ENCODE measurements at regions not wholly inside any gene's neighbourhood (a gene's known extent, or its start where the extent isn't known, plus 50 kb on each side); places are given as distances from the start of the nearest gene placed in this dataset.

GRCh38 chr4:163976588-163976987, 482.1 kb downstream of the TMA16 start:
- no peak for DNase-seq (ENCODE audit: low spot score in 2 of 2)
- Histone ChIP-seq H3K27me3 (no peaks in the 10 kb centered on the region), H3K4me1 (no peaks in the 10 kb centered on the region), H3K9me3 (no peaks in the 10 kb centered on the region), H3K36me3 (no peaks in the 10 kb centered on the region), H3K27ac (no peak overlapping the region), H3K4me3 (no peak overlapping the region)
- TF ChIP-seq, protein P1, sequence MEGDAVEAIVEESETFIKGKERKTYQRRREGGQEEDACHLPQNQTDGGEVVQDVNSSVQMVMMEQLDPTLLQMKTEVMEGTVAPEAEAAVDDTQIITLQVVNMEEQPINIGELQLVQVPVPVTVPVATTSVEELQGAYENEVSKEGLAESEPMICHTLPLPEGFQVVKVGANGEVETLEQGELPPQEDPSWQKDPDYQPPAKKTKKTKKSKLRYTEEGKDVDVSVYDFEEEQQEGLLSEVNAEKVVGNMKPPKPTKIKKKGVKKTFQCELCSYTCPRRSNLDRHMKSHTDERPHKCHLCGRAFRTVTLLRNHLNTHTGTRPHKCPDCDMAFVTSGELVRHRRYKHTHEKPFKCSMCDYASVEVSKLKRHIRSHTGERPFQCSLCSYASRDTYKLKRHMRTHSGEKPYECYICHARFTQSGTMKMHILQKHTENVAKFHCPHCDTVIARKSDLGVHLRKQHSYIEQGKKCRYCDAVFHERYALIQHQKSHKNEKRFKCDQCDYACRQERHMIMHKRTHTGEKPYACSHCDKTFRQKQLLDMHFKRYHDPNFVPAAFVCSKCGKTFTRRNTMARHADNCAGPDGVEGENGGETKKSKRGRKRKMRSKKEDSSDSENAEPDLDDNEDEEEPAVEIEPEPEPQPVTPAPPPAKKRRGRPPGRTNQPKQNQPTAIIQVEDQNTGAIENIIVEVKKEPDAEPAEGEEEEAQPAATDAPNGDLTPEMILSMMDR (IDR thresholded peaks at IDR 0.05): no peak
- TF ChIP-seq POLR2AphosphoS5 (IDR thresholded peaks at IDR 0.05) (no peak), POLR2A (IDR thresholded peaks at IDR 0.05) (no peak)
- intact Hi-C loops (cut with DNase I; ENCODE audit: low total_unique reads): loop anchor here (10.0 kb wide), 1 partner anchor 1728 kb away; no protein-coding TSS in a partner anchor

DNA sequence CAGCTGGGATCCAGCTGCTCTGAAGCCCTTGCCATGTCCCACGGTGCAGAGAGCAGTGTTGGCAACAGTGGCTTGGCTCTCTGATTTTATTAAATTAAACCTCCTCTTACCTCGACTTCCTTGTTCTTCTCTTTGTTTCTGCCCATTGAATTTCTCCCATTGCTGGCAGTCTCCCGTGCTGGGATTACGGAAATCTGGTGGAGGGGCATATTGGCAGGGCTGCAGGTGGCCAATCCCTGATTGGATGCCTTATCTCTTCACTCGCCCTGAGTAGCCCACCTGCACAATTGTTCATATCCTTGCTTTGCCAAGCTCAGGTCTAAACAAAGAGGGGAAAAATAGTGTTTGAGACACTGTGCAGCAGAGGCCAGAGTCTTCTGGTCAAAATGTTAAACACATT, 493.9 kb downstream of the TMA16 start:
- intact Hi-C loops (cut with DNase I; ENCODE audit: low total_unique reads): no loop called here
- no peaks in the 10 kb centered on the region for H3K36me3 ChIP-seq
- no peaks in the 10 kb centered on the region for H3K4me1 ChIP-seq
- no peaks in the 10 kb centered on the region for H3K9me3 ChIP-seq
- TF ChIP-seq, protein P1 (IDR thresholded peaks at IDR 0.05): no peak
- no peak overlapping the region for H3K27ac ChIP-seq
- DNase-seq (ENCODE audit: low spot score in 2 of 2): no peak
- no peak overlapping the region for H3K4me3 ChIP-seq
- no peaks in the 10 kb centered on the region for H3K27me3 ChIP-seq

DNA sequence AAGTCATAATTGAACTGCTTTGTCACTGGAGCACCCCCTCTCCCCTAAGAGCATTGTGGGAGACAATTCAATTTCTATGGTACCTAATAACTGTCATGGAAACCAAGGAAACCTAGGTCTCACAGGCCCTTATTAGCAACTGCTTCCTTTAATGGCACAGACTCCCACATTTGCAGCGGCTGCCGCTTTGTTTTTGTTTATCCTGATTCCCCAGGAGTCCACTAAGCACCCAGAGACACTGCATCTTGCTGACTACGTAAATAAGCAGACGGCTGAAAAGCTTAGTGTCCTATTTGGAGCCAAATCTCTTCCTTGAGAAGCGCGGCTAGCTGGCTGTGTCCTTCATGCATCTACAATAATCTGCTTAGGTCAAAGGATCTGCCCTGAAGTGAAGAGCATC, 494.4 kb downstream of the TMA16 start:
- Histone ChIP-seq H3K4me3 (no peak overlapping the region), H3K27ac (no peak overlapping the region), H3K27me3 (no peaks in the 10 kb centered on the region), H3K9me3 (no peaks in the 10 kb centered on the region), H3K36me3 (no peaks in the 10 kb centered on the region), H3K4me1 (no peaks in the 10 kb centered on the region)
- no peak for DNase-seq (ENCODE audit: low spot score in 2 of 2)
- intact Hi-C loops (cut with DNase I; ENCODE audit: low total_unique reads): no loop called here
- TF ChIP-seq POLR2AphosphoS5 (IDR thresholded peaks at IDR 0.05): no peak
- TF ChIP-seq, protein P1 (IDR thresholded peaks at IDR 0.05): no peak
- TF ChIP-seq POLR2A (IDR thresholded peaks at IDR 0.05): no peak

- no peak for TF ChIP-seq POLR2A (IDR thresholded peaks at IDR 0.05)
- intact Hi-C loops (cut with DNase I; ENCODE audit: low total_unique reads): no loop called here
Measured at GRCh38 chr4:163991298-163991865, 496.9 kb downstream of the TMA16 start.

GRCh38 chr4:164009435-164009834, 514.9 kb downstream of the TMA16 start:
- H3K27ac ChIP-seq: no peak overlapping the region
- no peaks in the 10 kb centered on the region for H3K4me1 ChIP-seq
- peaks cover 4 to 11% of the 10 kb centered on the region in 2 donors for H3K9me3 ChIP-seq
- no peaks in the 10 kb centered on the region for H3K36me3 ChIP-seq
- TF ChIP-seq POLR2A (IDR thresholded peaks at IDR 0.05): no peak
- no peak for TF ChIP-seq POLR2AphosphoS5 (IDR thresholded peaks at IDR 0.05)
- no peaks in the 10 kb centered on the region for H3K27me3 ChIP-seq
- DNase-seq (ENCODE audit: low spot score in 2 of 2): no peak
- H3K4me3 ChIP-seq: no peak overlapping the region
- intact Hi-C loops (cut with DNase I; ENCODE audit: low total_unique reads): no loop called here

More at GRCh38 chr4:163991298-163991865, 496.9 kb downstream of the TMA16 start:
- H3K4me1 ChIP-seq: no peaks in the 10 kb centered on the region
- H3K36me3 ChIP-seq: no peaks in the 10 kb centered on the region
- no peak overlapping the region for H3K27ac ChIP-seq
- H3K9me3 ChIP-seq: no peaks in the 10 kb centered on the region
- no peak overlapping the region for H3K4me3 ChIP-seq
- H3K27me3 ChIP-seq: no peaks in the 10 kb centered on the region
- no peak for DNase-seq (ENCODE audit: low spot score in 2 of 2)

GRCh38 chr4:164011791-164012190, 517.3 kb downstream of the TMA16 start:
- peaks cover 0 to 4% of the 10 kb centered on the region in 2 donors for H3K9me3 ChIP-seq
- no peak overlapping the region for H3K27ac ChIP-seq
- no peaks in the 10 kb centered on the region for H3K36me3 ChIP-seq
- DNase-seq (ENCODE audit: low spot score in 2 of 2): no peak
- intact Hi-C loops (cut with DNase I; ENCODE audit: low total_unique reads): no loop called here
- H3K4me1 ChIP-seq: no peaks in the 10 kb centered on the region
- no peak overlapping the region for H3K4me3 ChIP-seq
- TF ChIP-seq, protein P1 (IDR thresholded peaks at IDR 0.05): no peak
- TF ChIP-seq POLR2AphosphoS5 (IDR thresholded peaks at IDR 0.05): no peak
- no peak for TF ChIP-seq POLR2A (IDR thresholded peaks at IDR 0.05)
- no peaks in the 10 kb centered on the region for H3K27me3 ChIP-seq

All from breast epithelium (tissue), 4 donors.